ENCODE measurements at regions not wholly inside any gene's neighbourhood (a gene's known extent, or its start where the extent isn't known, plus 50 kb on each side); places are given as distances from the start of the nearest gene placed in this dataset.

GRCh38 chr1:30275926-30276764 is 447.2 kb downstream of the MATN1 start:
- TF ChIP-seq, protein P1, sequence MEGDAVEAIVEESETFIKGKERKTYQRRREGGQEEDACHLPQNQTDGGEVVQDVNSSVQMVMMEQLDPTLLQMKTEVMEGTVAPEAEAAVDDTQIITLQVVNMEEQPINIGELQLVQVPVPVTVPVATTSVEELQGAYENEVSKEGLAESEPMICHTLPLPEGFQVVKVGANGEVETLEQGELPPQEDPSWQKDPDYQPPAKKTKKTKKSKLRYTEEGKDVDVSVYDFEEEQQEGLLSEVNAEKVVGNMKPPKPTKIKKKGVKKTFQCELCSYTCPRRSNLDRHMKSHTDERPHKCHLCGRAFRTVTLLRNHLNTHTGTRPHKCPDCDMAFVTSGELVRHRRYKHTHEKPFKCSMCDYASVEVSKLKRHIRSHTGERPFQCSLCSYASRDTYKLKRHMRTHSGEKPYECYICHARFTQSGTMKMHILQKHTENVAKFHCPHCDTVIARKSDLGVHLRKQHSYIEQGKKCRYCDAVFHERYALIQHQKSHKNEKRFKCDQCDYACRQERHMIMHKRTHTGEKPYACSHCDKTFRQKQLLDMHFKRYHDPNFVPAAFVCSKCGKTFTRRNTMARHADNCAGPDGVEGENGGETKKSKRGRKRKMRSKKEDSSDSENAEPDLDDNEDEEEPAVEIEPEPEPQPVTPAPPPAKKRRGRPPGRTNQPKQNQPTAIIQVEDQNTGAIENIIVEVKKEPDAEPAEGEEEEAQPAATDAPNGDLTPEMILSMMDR (IDR thresholded peaks at IDR 0.05; ENCODE audit: low read depth, low read length) = no peak
- H3K4me3 ChIP-seq (ENCODE audit: low read depth, low read length) = no peak overlapping the region

- no peak overlapping the region for H3K4me3 ChIP-seq (ENCODE audit: low read depth, low read length)
- TF ChIP-seq, protein P1 (IDR thresholded peaks at IDR 0.05; ENCODE audit: low read depth, low read length) = no peak
These were observed 448.3 kb downstream of the MATN1 start for GRCh38 chr1:30274976-30275621.

DNA sequence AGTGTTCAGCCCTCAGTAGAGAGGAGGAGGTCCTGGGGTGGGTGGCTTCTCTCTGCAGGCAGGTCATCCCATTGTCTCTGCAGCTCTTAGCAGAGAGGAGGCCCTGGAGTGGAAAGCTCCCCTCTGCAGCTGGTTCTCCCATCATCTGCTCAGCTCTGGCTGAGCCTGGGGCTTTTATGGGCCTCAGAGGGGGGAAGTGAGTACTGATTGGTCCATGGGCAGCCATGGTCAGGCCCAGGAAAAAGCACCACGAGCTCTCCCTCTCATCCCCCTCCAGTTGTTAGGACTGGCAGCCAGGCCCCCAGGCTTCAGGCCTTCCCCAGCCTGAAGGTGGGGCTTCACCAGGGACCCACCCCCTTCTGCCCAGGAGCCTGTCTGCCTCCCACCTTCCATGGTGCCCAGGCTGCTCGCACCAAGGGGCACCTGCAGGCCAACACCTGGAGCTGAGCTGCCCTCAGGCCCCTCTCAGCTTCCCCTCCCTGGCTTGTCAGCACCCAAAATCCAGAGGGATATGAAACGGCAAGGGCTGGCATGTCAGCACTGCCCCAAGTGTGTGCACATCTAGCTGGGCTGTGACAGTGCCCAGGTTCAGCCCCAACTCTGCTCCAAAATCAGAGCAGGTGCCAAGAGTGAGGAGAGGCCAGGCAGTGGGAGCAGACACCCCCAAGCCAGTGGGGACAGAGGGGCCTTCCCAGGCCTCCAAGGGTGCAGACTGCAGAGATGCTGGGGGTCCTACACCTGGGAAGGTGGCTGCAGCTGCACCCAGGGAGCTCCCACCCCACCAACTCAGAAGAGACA is 449.0 kb downstream of the MATN1 start:
- H3K4me3 ChIP-seq (ENCODE audit: low read depth, low read length) = no peak overlapping the region
- TF ChIP-seq, protein P1 (IDR thresholded peaks at IDR 0.05; ENCODE audit: low read depth, low read length) = no peak

DNA sequence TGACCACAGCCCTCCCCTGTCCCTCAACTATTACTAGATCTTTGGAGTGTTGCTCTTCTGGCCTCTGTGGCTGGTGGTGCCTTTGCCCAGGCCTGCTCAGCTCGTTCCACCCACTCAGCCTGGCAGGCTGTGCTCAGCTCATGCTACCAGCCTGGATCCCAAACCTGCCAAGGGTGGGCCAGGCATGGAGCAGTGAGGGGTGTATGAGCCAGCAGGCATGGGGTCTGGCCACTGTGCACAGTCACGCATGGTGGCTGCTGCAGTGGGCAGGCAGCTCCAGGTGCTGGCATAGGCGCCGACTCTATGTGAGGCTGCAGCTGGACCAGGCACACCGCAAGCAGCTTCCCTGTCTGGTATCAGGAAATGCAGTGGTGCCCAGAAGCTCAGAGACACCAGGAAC is 449.9 kb downstream of the MATN1 start:
- no peak overlapping the region for H3K4me3 ChIP-seq (ENCODE audit: low read depth, low read length)
- TF ChIP-seq, protein P1 (IDR thresholded peaks at IDR 0.05; ENCODE audit: low read depth, low read length) = no peak

GRCh38 chr1:30273021-30273325 is 450.4 kb downstream of the MATN1 start:
- TF ChIP-seq, protein P1 (IDR thresholded peaks at IDR 0.05; ENCODE audit: low read depth, low read length) = no peak
- H3K4me3 ChIP-seq (ENCODE audit: low read depth, low read length) = no peak overlapping the region

- TF ChIP-seq, protein P1 (IDR thresholded peaks at IDR 0.05; ENCODE audit: low read depth, low read length) = no peak
- no peak overlapping the region for H3K4me3 ChIP-seq (ENCODE audit: low read depth, low read length)
These were observed 450.9 kb downstream of the MATN1 start for GRCh38 chr1:30272277-30273020.

Measured in WI38 (cell line).